Ovary (tissue), 3 donors: ENCODE measurements at regions not wholly inside any gene's neighbourhood (a gene's known extent, or its start where the extent isn't known, plus 50 kb on each side); places are given as distances from the start of the nearest gene placed in this dataset.

ENCODE experiments used
- CTCF ChIP-seq, 3 donors: fragments of 450-650 bp in 2 of 3; fragments of 200-600 bp in 1 of 3; IDR thresholded peaks; one replicate each; pipeline versions ENCODE4 v1.5.1 to v1.8.0; 2016 to 2022; ENCODE audit warnings: antibody characterized with exemption in 3 of 3, mild to moderate bottlenecking in 1 of 3
- POLR2A ChIP-seq: fragments of 450-650 bp; IDR thresholded peaks from one replicate; pipeline ENCODE4 v1.6.1; 2017; ENCODE audit warnings: antibody characterized with exemption, mild to moderate bottlenecking, moderate library complexity
- donor health status: DM: no; HTN: no; CAD: no.

DNA sequence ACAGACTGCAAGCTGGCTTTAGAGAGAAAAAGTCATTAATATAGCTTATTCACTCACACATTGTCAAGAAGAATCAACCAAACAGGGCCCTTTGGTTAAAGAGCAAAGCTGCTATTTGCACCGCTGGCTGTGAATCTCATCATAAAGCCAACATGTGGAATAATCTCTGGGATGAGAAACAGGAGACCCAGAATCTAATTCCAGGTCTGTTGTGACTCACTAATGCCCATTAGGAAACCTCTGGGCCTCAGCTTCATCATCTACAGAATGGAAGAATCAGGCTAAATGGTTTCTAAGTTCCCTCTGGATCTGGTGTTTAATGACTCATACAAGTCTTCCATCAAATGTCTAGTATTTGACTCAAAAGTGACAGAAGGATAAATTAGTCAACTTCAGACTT is 591.7 kb upstream of the DDX18 start:
- TF ChIP-seq CTCF (IDR thresholded peaks at IDR 0.05): no peak
- TF ChIP-seq POLR2A: no peak
